PFSK-1 (cell line): ENCODE measurements at regions not wholly inside any gene's neighbourhood (a gene's known extent, or its start where the extent isn't known, plus 50 kb on each side); places are given as distances from the start of the nearest gene placed in this dataset.

Experiments
- FOXP2 ChIP-seq: optimal IDR thresholded peaks from 2 replicates; pipeline ENCODE3; 2011; ENCODE audit warnings: borderline replicate concordance, control low read depth, inconsistent platforms; ENCODE audit not compliant: insufficient read depth; ENCODE audit errors: extremely low read length, extremely low read depth
- POLR2AphosphoS5 ChIP-seq: IDR thresholded peaks from 2 replicates; pipeline ENCODE4 v1.6.1; 2012; ENCODE audit warnings: low read depth, mild to moderate bottlenecking, control low read depth, low read length, moderate library complexity
- SIN3A ChIP-seq: IDR thresholded peaks from 2 replicates; pipeline ENCODE4 v1.6.1; 2012; ENCODE audit warnings: mild to moderate bottlenecking, low read length, moderate library complexity, borderline replicate concordance; ENCODE audit not compliant: insufficient read depth
- TAF1 ChIP-seq: IDR thresholded peaks from 2 replicates; pipeline ENCODE4 v1.6.1; 2012; ENCODE audit warnings: low read length, control low read depth, borderline replicate concordance; ENCODE audit not compliant: insufficient read depth
- TF ChIP-seq, protein P1 (sequence below), 2 experiments: IDR thresholded peaks; 2 replicates each; pipeline versions ENCODE4 v1.6.1 to v1.8.0; 2011 to 2012; ENCODE audit warnings: low read depth in 2 of 2, low read length in 2 of 2, control low read depth in 1 of 2, inconsistent platforms in 1 of 2, mild to moderate bottlenecking in 1 of 2, moderate library complexity in 1 of 2; ENCODE audit not compliant: insufficient read depth in 1 of 2

- TF ChIP-seq, protein P1, sequence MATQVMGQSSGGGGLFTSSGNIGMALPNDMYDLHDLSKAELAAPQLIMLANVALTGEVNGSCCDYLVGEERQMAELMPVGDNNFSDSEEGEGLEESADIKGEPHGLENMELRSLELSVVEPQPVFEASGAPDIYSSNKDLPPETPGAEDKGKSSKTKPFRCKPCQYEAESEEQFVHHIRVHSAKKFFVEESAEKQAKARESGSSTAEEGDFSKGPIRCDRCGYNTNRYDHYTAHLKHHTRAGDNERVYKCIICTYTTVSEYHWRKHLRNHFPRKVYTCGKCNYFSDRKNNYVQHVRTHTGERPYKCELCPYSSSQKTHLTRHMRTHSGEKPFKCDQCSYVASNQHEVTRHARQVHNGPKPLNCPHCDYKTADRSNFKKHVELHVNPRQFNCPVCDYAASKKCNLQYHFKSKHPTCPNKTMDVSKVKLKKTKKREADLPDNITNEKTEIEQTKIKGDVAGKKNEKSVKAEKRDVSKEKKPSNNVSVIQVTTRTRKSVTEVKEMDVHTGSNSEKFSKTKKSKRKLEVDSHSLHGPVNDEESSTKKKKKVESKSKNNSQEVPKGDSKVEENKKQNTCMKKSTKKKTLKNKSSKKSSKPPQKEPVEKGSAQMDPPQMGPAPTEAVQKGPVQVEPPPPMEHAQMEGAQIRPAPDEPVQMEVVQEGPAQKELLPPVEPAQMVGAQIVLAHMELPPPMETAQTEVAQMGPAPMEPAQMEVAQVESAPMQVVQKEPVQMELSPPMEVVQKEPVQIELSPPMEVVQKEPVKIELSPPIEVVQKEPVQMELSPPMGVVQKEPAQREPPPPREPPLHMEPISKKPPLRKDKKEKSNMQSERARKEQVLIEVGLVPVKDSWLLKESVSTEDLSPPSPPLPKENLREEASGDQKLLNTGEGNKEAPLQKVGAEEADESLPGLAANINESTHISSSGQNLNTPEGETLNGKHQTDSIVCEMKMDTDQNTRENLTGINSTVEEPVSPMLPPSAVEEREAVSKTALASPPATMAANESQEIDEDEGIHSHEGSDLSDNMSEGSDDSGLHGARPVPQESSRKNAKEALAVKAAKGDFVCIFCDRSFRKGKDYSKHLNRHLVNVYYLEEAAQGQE (IDR thresholded peaks at IDR 0.05; ENCODE audit: insufficient read depth in 1 of 2, low read depth in 2 of 2, low read length in 2 of 2), result no peak
- no peak for TF ChIP-seq SIN3A
- TF ChIP-seq POLR2AphosphoS5, result no peak
- TF ChIP-seq TAF1, result no peak
- TF ChIP-seq FOXP2, result no peak
Observed at GRCh38 chr1:244212797-244213475, 161.9 kb downstream of the ZBTB18 start.
